ENCODE measurements at regions not wholly inside any gene's neighbourhood (a gene's known extent, or its start where the extent isn't known, plus 50 kb on each side); places are given as distances from the start of the nearest gene placed in this dataset.
A peak's percentile ranks its signal among the peaks of the same experiment; 100 is the strongest.

DNA sequence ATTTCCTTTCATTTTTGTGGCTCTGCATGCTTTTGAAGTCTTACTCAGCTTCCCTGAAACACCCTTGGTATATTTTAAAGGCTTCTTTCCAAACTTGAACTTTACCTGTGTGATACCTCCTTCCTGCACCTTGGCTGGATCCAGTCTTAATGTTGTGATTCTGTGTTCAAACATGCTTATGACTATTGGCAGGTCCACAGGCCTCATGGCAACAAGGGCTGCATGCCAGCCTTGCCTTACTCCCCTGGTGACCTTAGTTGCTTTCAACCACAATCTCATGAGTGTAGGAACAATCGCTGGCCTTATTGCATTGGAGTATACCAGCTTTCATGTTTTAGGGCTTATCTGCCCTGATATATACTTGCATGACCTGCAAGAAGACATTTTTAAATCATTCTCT, 238.7 kb downstream of the KIF20B start:
- Histone ChIP-seq H3K36me3 (ENCODE audit: control insufficient read depth in 4 of 4, insufficient read depth in 4 of 4, low read length in 4 of 4) (no peaks in the 10 kb centered on the region), H3K27ac (ENCODE audit: low read depth in 1 of 2, low read length in 1 of 2) (no peak overlapping the region), H3K27me3 (ENCODE audit: control insufficient read depth in 3 of 3, insufficient read depth in 3 of 3, low read length in 2 of 3) (no peaks in the 10 kb centered on the region), H3K4me1 (ENCODE audit: control insufficient read depth in 5 of 5, insufficient read depth in 5 of 5, low read length in 5 of 5) (no peaks in the 10 kb centered on the region), H3K4me3 (no peak overlapping the region), H3K9me3 (ENCODE audit: control insufficient read depth in 4 of 4, insufficient read depth in 3 of 4, low read length in 3 of 4) (peaks cover 0 to 5% (median 0%) of the 10 kb centered on the region in 4 donors), H3K9ac (ENCODE audit: insufficient read depth in 1 of 2, low read length in 2 of 2) (no peak overlapping the region)
- ATAC-seq (ENCODE audit: insufficient read depth, low FRiP score), result no peak
- WGBS, 2 donors, result 90 to 97% methylated on average over 1 of the region's 1 CpG
- TF ChIP-seq, protein P1, sequence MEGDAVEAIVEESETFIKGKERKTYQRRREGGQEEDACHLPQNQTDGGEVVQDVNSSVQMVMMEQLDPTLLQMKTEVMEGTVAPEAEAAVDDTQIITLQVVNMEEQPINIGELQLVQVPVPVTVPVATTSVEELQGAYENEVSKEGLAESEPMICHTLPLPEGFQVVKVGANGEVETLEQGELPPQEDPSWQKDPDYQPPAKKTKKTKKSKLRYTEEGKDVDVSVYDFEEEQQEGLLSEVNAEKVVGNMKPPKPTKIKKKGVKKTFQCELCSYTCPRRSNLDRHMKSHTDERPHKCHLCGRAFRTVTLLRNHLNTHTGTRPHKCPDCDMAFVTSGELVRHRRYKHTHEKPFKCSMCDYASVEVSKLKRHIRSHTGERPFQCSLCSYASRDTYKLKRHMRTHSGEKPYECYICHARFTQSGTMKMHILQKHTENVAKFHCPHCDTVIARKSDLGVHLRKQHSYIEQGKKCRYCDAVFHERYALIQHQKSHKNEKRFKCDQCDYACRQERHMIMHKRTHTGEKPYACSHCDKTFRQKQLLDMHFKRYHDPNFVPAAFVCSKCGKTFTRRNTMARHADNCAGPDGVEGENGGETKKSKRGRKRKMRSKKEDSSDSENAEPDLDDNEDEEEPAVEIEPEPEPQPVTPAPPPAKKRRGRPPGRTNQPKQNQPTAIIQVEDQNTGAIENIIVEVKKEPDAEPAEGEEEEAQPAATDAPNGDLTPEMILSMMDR (IDR thresholded peaks at IDR 0.05; ENCODE audit: control extremely low read depth, extremely low read depth), result no peak
- DNase-seq, result no peak

DNA sequence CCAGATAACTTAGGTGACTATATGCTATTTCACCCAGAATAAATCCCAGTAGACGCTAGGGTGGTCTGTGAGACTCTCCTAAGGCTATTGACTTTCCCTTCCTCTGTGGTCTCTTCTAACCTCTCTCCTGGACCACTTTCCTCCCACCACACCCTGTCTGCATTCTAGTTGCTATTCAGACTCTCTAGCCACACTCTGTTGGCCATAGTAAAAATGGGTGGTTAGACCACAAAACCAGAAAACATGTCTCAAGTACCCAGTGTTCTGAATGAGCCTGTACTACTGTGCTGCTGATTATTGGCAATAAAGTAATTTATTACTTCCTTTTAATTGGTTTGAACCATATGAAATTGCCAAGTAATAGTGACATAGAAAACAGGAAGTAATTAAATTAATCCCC, 240.8 kb downstream of the KIF20B start:
- no peaks in the 10 kb centered on the region for H3K4me1 ChIP-seq (ENCODE audit: control insufficient read depth in 5 of 5, insufficient read depth in 5 of 5, low read length in 5 of 5)
- DNase-seq, result no peak
- no peaks in the 10 kb centered on the region for H3K27me3 ChIP-seq (ENCODE audit: control insufficient read depth in 3 of 3, insufficient read depth in 3 of 3, low read length in 2 of 3)
- WGBS, 2 donors, result 0 to 76% methylated on average over 1 of the region's 1 CpG
- peaks cover 0 to 2% (median 0%) of the 10 kb centered on the region in 4 donors for H3K9me3 ChIP-seq (ENCODE audit: control insufficient read depth in 4 of 4, insufficient read depth in 3 of 4, low read length in 3 of 4)
- no peak overlapping the region for H3K9ac ChIP-seq (ENCODE audit: insufficient read depth in 1 of 2, low read length in 2 of 2)
- no peak overlapping the region for H3K27ac ChIP-seq (ENCODE audit: low read depth in 1 of 2, low read length in 1 of 2)
- no peaks in the 10 kb centered on the region for H3K36me3 ChIP-seq (ENCODE audit: control insufficient read depth in 4 of 4, insufficient read depth in 4 of 4, low read length in 4 of 4)
- TF ChIP-seq, protein P1 (IDR thresholded peaks at IDR 0.05; ENCODE audit: control extremely low read depth, extremely low read depth), result no peak
- H3K4me3 ChIP-seq, result no peak overlapping the region
- no peak for ATAC-seq (ENCODE audit: insufficient read depth, low FRiP score)

DNA sequence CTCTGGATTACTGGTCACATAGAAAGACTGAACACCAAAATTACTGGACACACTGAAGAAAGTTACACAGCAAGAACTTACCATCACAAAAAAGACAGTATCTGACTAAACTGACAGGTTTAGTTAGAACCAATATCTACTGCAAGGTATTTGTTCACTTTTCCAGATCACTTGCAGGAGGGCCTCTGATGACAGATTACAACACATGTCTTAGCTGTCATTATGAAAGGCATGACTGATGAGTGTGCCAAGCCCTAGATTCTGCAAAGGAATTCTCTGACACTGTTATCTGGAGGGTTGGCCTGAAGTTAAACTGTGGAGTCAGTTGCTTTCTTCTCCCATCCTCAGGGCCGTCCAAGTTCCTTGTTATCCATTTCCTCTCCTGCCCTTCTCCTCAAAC, 242.7 kb downstream of the KIF20B start:
- Histone ChIP-seq H3K27ac (ENCODE audit: low read depth in 1 of 2, low read length in 1 of 2) (no peak overlapping the region), H3K4me1 (ENCODE audit: control insufficient read depth in 5 of 5, insufficient read depth in 5 of 5, low read length in 5 of 5) (no peaks in the 10 kb centered on the region), H3K27me3 (ENCODE audit: control insufficient read depth in 3 of 3, insufficient read depth in 3 of 3, low read length in 2 of 3) (no peaks in the 10 kb centered on the region), H3K9ac (ENCODE audit: insufficient read depth in 1 of 2, low read length in 2 of 2) (no peak overlapping the region), H3K36me3 (ENCODE audit: control insufficient read depth in 4 of 4, insufficient read depth in 4 of 4, low read length in 4 of 4) (no peaks in the 10 kb centered on the region), H3K9me3 (ENCODE audit: control insufficient read depth in 4 of 4, insufficient read depth in 3 of 4, low read length in 3 of 4) (no peaks in the 10 kb centered on the region), H3K4me3 (no peak overlapping the region)
- ATAC-seq (ENCODE audit: insufficient read depth, low FRiP score) (no peak), DNase-seq (no peak)
- TF ChIP-seq, protein P1 (IDR thresholded peaks at IDR 0.05; ENCODE audit: control extremely low read depth, extremely low read depth), result no peak
- 75 to 76% methylated on average over 1 of the region's 1 CpG for WGBS, 2 donors

DNA sequence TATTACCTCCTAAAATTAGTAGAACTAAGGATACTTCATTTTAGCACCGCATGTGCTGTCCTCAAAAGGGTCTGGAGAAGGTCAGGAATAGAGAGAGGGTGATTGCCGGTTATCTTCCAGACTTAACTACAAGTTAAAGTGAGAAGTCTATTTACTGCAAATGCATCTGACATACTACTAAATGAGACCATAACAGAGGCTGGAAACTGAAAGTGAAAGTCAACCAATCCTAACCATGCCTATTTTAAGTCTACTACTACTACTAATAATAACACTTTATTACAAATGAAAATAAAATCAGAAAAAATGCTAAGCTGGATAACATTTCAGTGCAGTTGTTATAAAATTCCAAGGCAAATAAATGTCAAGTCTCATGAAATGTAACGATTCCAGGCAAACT, 244.7 kb downstream of the KIF20B start:
- Histone ChIP-seq H3K4me1 (ENCODE audit: control insufficient read depth in 5 of 5, insufficient read depth in 5 of 5, low read length in 5 of 5) (no peaks in the 10 kb centered on the region), H3K9ac (ENCODE audit: insufficient read depth in 1 of 2, low read length in 2 of 2) (no peak overlapping the region), H3K27ac (ENCODE audit: low read depth in 1 of 2, low read length in 1 of 2) (no peak overlapping the region), H3K36me3 (ENCODE audit: control insufficient read depth in 4 of 4, insufficient read depth in 4 of 4, low read length in 4 of 4) (no peaks in the 10 kb centered on the region), H3K4me3 (no peak overlapping the region), H3K27me3 (ENCODE audit: control insufficient read depth in 3 of 3, insufficient read depth in 3 of 3, low read length in 2 of 3) (no peaks in the 10 kb centered on the region), H3K9me3 (ENCODE audit: control insufficient read depth in 4 of 4, insufficient read depth in 3 of 4, low read length in 3 of 4) (peaks cover 0 to 2% (median 0%) of the 10 kb centered on the region in 4 donors)
- WGBS, 2 donors, result 74 to 85% methylated on average over 3 of the region's 3 CpGs
- DNase-seq (peak in 1 of 3 donors; percentile 27), ATAC-seq (ENCODE audit: insufficient read depth, low FRiP score) (no peak)
- TF ChIP-seq, protein P1 (IDR thresholded peaks at IDR 0.05; ENCODE audit: control extremely low read depth, extremely low read depth), result no peak
